ENCODE measurements at regions not wholly inside any gene's neighbourhood (a gene's known extent, or its start where the extent isn't known, plus 50 kb on each side); places are given as distances from the start of the nearest gene placed in this dataset.

GRCh38 chr9:118990949-118991348 is 378.3 kb downstream of the BRINP1 start:
- TF ChIP-seq POLR2A (IDR thresholded peaks at IDR 0.05): no peak
- no peak for TF ChIP-seq CTCF (IDR thresholded peaks at IDR 0.05)
- no peak for TF ChIP-seq EP300 (IDR thresholded peaks at IDR 0.05)
